ENCODE measurements at regions not wholly inside any gene's neighbourhood (a gene's known extent, or its start where the extent isn't known, plus 50 kb on each side); places are given as distances from the start of the nearest gene placed in this dataset.
A peak's percentile ranks its signal among the peaks of the same experiment; 100 is the strongest.

- no peak for DNase-seq
These were observed 544.9 kb upstream of the CITED2 start for GRCh38 chr6:139919107-139920026.

GRCh38 chr6:139917951-139918630 lies 543.6 kb upstream of the CITED2 start:
- no peak for DNase-seq

GRCh38 chr6:139914910-139915309 lies 540.5 kb upstream of the CITED2 start:
- DNase-seq: no peak

GRCh38 chr6:139912735-139913400 lies 538.4 kb upstream of the CITED2 start:
- no peak for DNase-seq

GRCh38 chr6:139909992-139910391 lies 535.5 kb upstream of the CITED2 start:
- no peak for DNase-seq

GRCh38 chr6:139905404-139906052 lies 531.1 kb upstream of the CITED2 start:
- DNase-seq: no peak

- no peak for DNase-seq
These were observed 530.1 kb upstream of the CITED2 start for GRCh38 chr6:139904568-139904967.

- DNase-seq: no peak
These were observed 529.7 kb upstream of the CITED2 start for GRCh38 chr6:139904158-139904533.

GRCh38 chr6:139903411-139904157 lies 529.1 kb upstream of the CITED2 start:
- no peak for DNase-seq

GRCh38 chr6:139895205-139895793 lies 520.9 kb upstream of the CITED2 start:
- no peak for DNase-seq

GRCh38 chr6:139894271-139894670 lies 519.8 kb upstream of the CITED2 start:
- DNase-seq: no peak

- no peak for DNase-seq
These were observed 517.0 kb upstream of the CITED2 start for GRCh38 chr6:139891471-139891870.

GRCh38 chr6:139888681-139889122 lies 514.3 kb upstream of the CITED2 start:
- no peak for DNase-seq

- no peak for DNase-seq
These were observed 512.8 kb upstream of the CITED2 start for GRCh38 chr6:139887275-139887674.

GRCh38 chr6:139886396-139886795 lies 511.9 kb upstream of the CITED2 start:
- no peak for DNase-seq

- DNase-seq: no peak
These were observed 511.5 kb upstream of the CITED2 start for GRCh38 chr6:139885909-139886308.

- DNase-seq: no peak
These were observed 509.3 kb upstream of the CITED2 start for GRCh38 chr6:139883776-139884175.

GRCh38 chr6:139882977-139883728 lies 508.7 kb upstream of the CITED2 start:
- DNase-seq: no peak

- DNase-seq: no peak
These were observed 507.8 kb upstream of the CITED2 start for GRCh38 chr6:139882234-139882633.

GRCh38 chr6:139881728-139882211 lies 507.3 kb upstream of the CITED2 start:
- DNase-seq: no peak

- peak; percentile 12 for DNase-seq
These were observed 506.8 kb upstream of the CITED2 start for GRCh38 chr6:139881236-139881635.
